ENCODE measurements at regions not wholly inside any gene's neighbourhood (a gene's known extent, or its start where the extent isn't known, plus 50 kb on each side); places are given as distances from the start of the nearest gene placed in this dataset.

- DNase-seq (ENCODE audit: low spot score) = no peak
- in situ Hi-C loops (cut with MboI; ENCODE audit: low sequenced_read_pairs, unreplicated experiment) = no loop called here
- TF ChIP-seq CTCF (IDR thresholded peaks at IDR 0.05; ENCODE audit: borderline replicate concordance, control extremely low read depth, extremely low read depth, insufficient read depth, missing control alignments) = no peak
Observed at GRCh38 chr2:5145053-5145452, 547.1 kb upstream of the SOX11 start.

- no peak for TF ChIP-seq CTCF (IDR thresholded peaks at IDR 0.05; ENCODE audit: borderline replicate concordance, control extremely low read depth, extremely low read depth, insufficient read depth, missing control alignments)
- in situ Hi-C loops (cut with MboI; ENCODE audit: low sequenced_read_pairs, unreplicated experiment) = no loop called here
Observed at GRCh38 chr2:5145801-5146200, 546.4 kb upstream of the SOX11 start.

GRCh38 chr2:5148392-5149085, 543.6 kb upstream of the SOX11 start:
- in situ Hi-C loops (cut with MboI; ENCODE audit: low sequenced_read_pairs, unreplicated experiment) = no loop called here
- no peak for DNase-seq (ENCODE audit: low spot score)
- no peak for TF ChIP-seq CTCF (IDR thresholded peaks at IDR 0.05; ENCODE audit: borderline replicate concordance, control extremely low read depth, extremely low read depth, insufficient read depth, missing control alignments)

More at GRCh38 chr2:5145801-5146200, 546.4 kb upstream of the SOX11 start:
- no peak for DNase-seq (ENCODE audit: low spot score)

GRCh38 chr2:5150871-5151270, 541.3 kb upstream of the SOX11 start:
- in situ Hi-C loops (cut with MboI; ENCODE audit: low sequenced_read_pairs, unreplicated experiment) = no loop called here
- TF ChIP-seq CTCF (IDR thresholded peaks at IDR 0.05; ENCODE audit: borderline replicate concordance, control extremely low read depth, extremely low read depth, insufficient read depth, missing control alignments) = no peak
- no peak for DNase-seq (ENCODE audit: low spot score)

- no peak for DNase-seq (ENCODE audit: low spot score)
- no peak for TF ChIP-seq CTCF (IDR thresholded peaks at IDR 0.05; ENCODE audit: borderline replicate concordance, control extremely low read depth, extremely low read depth, insufficient read depth, missing control alignments)
- in situ Hi-C loops (cut with MboI; ENCODE audit: low sequenced_read_pairs, unreplicated experiment) = no loop called here
Observed at GRCh38 chr2:5164776-5165525, 527.2 kb upstream of the SOX11 start.

- in situ Hi-C loops (cut with MboI; ENCODE audit: low sequenced_read_pairs, unreplicated experiment) = no loop called here
- no peak for TF ChIP-seq CTCF (IDR thresholded peaks at IDR 0.05; ENCODE audit: borderline replicate concordance, control extremely low read depth, extremely low read depth, insufficient read depth, missing control alignments)
- DNase-seq (ENCODE audit: low spot score) = no peak
Observed at GRCh38 chr2:5172923-5173322, 519.3 kb upstream of the SOX11 start.
